ENCODE measurements at regions not wholly inside any gene's neighbourhood (a gene's known extent, or its start where the extent isn't known, plus 50 kb on each side); places are given as distances from the start of the nearest gene placed in this dataset.

GRCh38 chr1:60572378-60572777 lies 498.8 kb upstream of the C1orf87 start:
- H3K9me3 Mint-ChIP-seq: peaks cover 0 to 4% (median 0%) of the 10 kb centered on the region in 7 donors
- Histone ChIP-seq H3K27ac (ENCODE audit: low read depth in 1 of 2, low read length in 2 of 2) (no peak overlapping the region), H4K20me1 (ENCODE audit: insufficient read depth, low read length) (no peaks in the 10 kb centered on the region), H3K4me3 (replicated peaks in 1 of 3; ENCODE audit: low read depth in 2 of 3, low read length in 3 of 3) (no peak overlapping the region), H3K36me3 (replicated peaks in 1 of 2; ENCODE audit: control insufficient read depth in 1 of 2, insufficient read depth in 2 of 2, low read length in 2 of 2) (no peaks in the 10 kb centered on the region), H3K27me3 (ENCODE audit: control insufficient read depth in 2 of 2, insufficient read depth in 2 of 2, low read length in 2 of 2) (no peaks in the 10 kb centered on the region), H2AFZ (ENCODE audit: insufficient read depth, low read depth, low read length, poor library complexity, severe bottlenecking) (no peak overlapping the region), H3K9me3 (replicated peaks in 1 of 2; ENCODE audit: control insufficient read depth in 1 of 2, insufficient read depth in 1 of 2, low read length in 2 of 2) (no peaks in the 10 kb centered on the region), H3K4me2 (replicated peaks; ENCODE audit: extremely low read depth, low read length, poor library complexity, severe bottlenecking) (no peak overlapping the region), H3K9ac (ENCODE audit: insufficient read depth, low read length, poor library complexity, severe bottlenecking) (no peak overlapping the region), H3K4me1 (ENCODE audit: control insufficient read depth in 1 of 2, insufficient read depth in 2 of 2, low read length in 2 of 2) (peaks cover 28 to 31% of the 10 kb centered on the region in 2 donors), H3K79me2 (ENCODE audit: insufficient read depth, low read length) (no peaks in the 10 kb centered on the region)
- H3K4me1 Mint-ChIP-seq: peaks cover 38% of the 10 kb centered on the region
- no CpG with 5 or more reads among the region's 4 CpGs for WGBS (ENCODE audit: insufficient coverage)
- no peak overlapping the region for H3K27ac Mint-ChIP-seq
- no peaks in the 10 kb centered on the region for H3K36me3 Mint-ChIP-seq
- DNase-seq: no peak
- TF ChIP-seq CTCF (IDR thresholded peaks at IDR 0.05): no peak
- intact Hi-C loops (cut with micrococcal nuclease): no loop called here
- peaks cover 0 to 2% (median 0%) of the 10 kb centered on the region in 3 donors for H3K27me3 Mint-ChIP-seq (ENCODE audit: low read depth in 3 of 3)
- H3K4me3 Mint-ChIP-seq: no peak overlapping the region

GRCh38 chr1:60571811-60572210 lies 498.2 kb upstream of the C1orf87 start:
- H3K4me1 ChIP-seq (ENCODE audit: control insufficient read depth in 1 of 2, insufficient read depth in 2 of 2, low read length in 2 of 2): peaks cover 28 to 31% of the 10 kb centered on the region in 2 donors
- DNase-seq: no peak
- intact Hi-C loops (cut with micrococcal nuclease): no loop called here
- H3K27ac ChIP-seq (ENCODE audit: low read depth in 1 of 2, low read length in 2 of 2): no peak overlapping the region
- H3K79me2 ChIP-seq (ENCODE audit: insufficient read depth, low read length): no peaks in the 10 kb centered on the region
- Mint-ChIP-seq H3K27ac (no peak overlapping the region), H3K9me3 (peaks cover 0 to 4% (median 0%) of the 10 kb centered on the region in 7 donors), H3K27me3 (ENCODE audit: low read depth in 3 of 3) (peaks cover 0 to 2% (median 0%) of the 10 kb centered on the region in 3 donors), H3K36me3 (no peaks in the 10 kb centered on the region), H3K4me1 (peaks cover 35% of the 10 kb centered on the region), H3K4me3 (no peak overlapping the region)
- H3K27me3 ChIP-seq (ENCODE audit: control insufficient read depth in 2 of 2, insufficient read depth in 2 of 2, low read length in 2 of 2): no peaks in the 10 kb centered on the region
- no peak overlapping the region for H3K4me3 ChIP-seq (replicated peaks in 1 of 3; ENCODE audit: low read depth in 2 of 3, low read length in 3 of 3)
- no peak overlapping the region for H3K4me2 ChIP-seq (replicated peaks; ENCODE audit: extremely low read depth, low read length, poor library complexity, severe bottlenecking)
- no peak for TF ChIP-seq CTCF (IDR thresholded peaks at IDR 0.05)
- H3K36me3 ChIP-seq (replicated peaks in 1 of 2; ENCODE audit: control insufficient read depth in 1 of 2, insufficient read depth in 2 of 2, low read length in 2 of 2): no peaks in the 10 kb centered on the region
- H4K20me1 ChIP-seq (ENCODE audit: insufficient read depth, low read length): no peaks in the 10 kb centered on the region
- no peaks in the 10 kb centered on the region for H3K9me3 ChIP-seq (replicated peaks in 1 of 2; ENCODE audit: control insufficient read depth in 1 of 2, insufficient read depth in 1 of 2, low read length in 2 of 2)
- H2AFZ ChIP-seq (ENCODE audit: insufficient read depth, low read depth, low read length, poor library complexity, severe bottlenecking): no peak overlapping the region
- WGBS (ENCODE audit: insufficient coverage): 88% methylated on average over 1 of the region's 1 CpG
- H3K9ac ChIP-seq (ENCODE audit: insufficient read depth, low read length, poor library complexity, severe bottlenecking): no peak overlapping the region
